Panc1 (cell line): ENCODE measurements at regions not wholly inside any gene's neighbourhood (a gene's known extent, or its start where the extent isn't known, plus 50 kb on each side); places are given as distances from the start of the nearest gene placed in this dataset.

ENCODE experiments used
- ATAC-seq: fragments of 200-7000 bp; cut with Tn5 transposase; 2 replicates; pipeline ENCODE4 v1.9.1; 2020; ENCODE audit warnings: mild to moderate bottlenecking, moderate library complexity
- BruUV-seq: library from RNA; stranded (reverse); fragments of 400-500 nt; replicated peaks from 2 replicates; lab custom pipeline; 2021; lab: Mats Ljungman, UMichigan
- CTCF ChIA-PET: fragments of 300-600 bp; sonication (Branson Sonifier 250); formaldehyde crosslinking; loops from one replicate; lab custom pipeline; 2022; ENCODE audit warnings: antibody characterized with exemption; lab: Charles Lee
- POLR2A ChIA-PET: fragments of 300-600 bp; sonication (Branson Sonifier 250); formaldehyde crosslinking; loops from one replicate; lab custom pipeline; 2022; ENCODE audit warnings: antibody characterized with exemption; lab: Charles Lee
- DNase-seq: peaks from one replicate; pipeline ENCODE4 v3.0.0-alpha.2; 2010; ENCODE audit warnings: low read depth, low spot score
- H3K27ac ChIP-seq: 2 replicates; pipeline ENCODE4 v1.5.1; 2011; ENCODE audit warnings: mild to moderate bottlenecking, low read length, inconsistent platforms
- H3K27me3 ChIP-seq: fragments of 200-500 bp; sonication (Bioruptor generic); 2 replicates; pipeline ENCODE4 v1.6.0; 2014; ENCODE audit warnings: low read length, inconsistent platforms; ENCODE audit not compliant: control insufficient read depth, insufficient read depth
- H3K36me3 ChIP-seq: fragments of 200-500 bp; sonication (Bioruptor generic); 2 replicates; pipeline ENCODE4 v1.5.1; 2014; ENCODE audit warnings: inconsistent platforms, mild to moderate bottlenecking, low read length, moderate library complexity; ENCODE audit not compliant: control insufficient read depth, insufficient read depth
- H3K4me1 ChIP-seq: 2 replicates; pipeline ENCODE4 v1.5.1; 2011; ENCODE audit warnings: inconsistent platforms, mild to moderate bottlenecking, low read length, moderate library complexity; ENCODE audit not compliant: control insufficient read depth, insufficient read depth
- H3K4me3 ChIP-seq, 2 experiments: 2 replicates each; pipeline ENCODE4 v1.5.1; 2011 to 2012; ENCODE audit warnings: low read depth in 2 of 2, low read length in 2 of 2, mild to moderate bottlenecking in 2 of 2, inconsistent platforms in 1 of 2, moderate library complexity in 1 of 2
- H3K9me3 ChIP-seq: fragments of 200-500 bp; sonication (Bioruptor generic); 2 replicates; pipeline ENCODE4 v1.5.1; 2014; ENCODE audit warnings: low read depth, mild to moderate bottlenecking, inconsistent platforms, low read length, moderate library complexity; ENCODE audit not compliant: control insufficient read depth, insufficient read depth
- POLR2AphosphoS5 ChIP-seq: IDR thresholded peaks from 2 replicates; pipeline ENCODE4 v1.6.1; 2012; ENCODE audit warnings: mild to moderate bottlenecking, low read depth, low read length, moderate library complexity
- SIN3A ChIP-seq: IDR thresholded peaks from 2 replicates; pipeline ENCODE4 v1.6.1; 2012; ENCODE audit warnings: low read depth, mild to moderate bottlenecking, low read length, moderate library complexity, borderline replicate concordance; ENCODE audit not compliant: insufficient read depth
- TCF7L2 ChIP-seq: IDR thresholded peaks from 2 replicates; pipeline ENCODE4 v1.6.1; 2011; ENCODE audit warnings: mild to moderate bottlenecking, low read depth, low read length, inconsistent platforms
- in situ Hi-C: cut with HindIII; loops from 2 replicates; pipeline ENCODE4 v1.10.0; 2016; ENCODE audit warnings: low sequenced_read_pairs, low pct_unique_long_range_greater_than_20kb
- intact Hi-C: fragments of 100-400 bp; cut with micrococcal nuclease; formaldehyde crosslinking; loops from one replicate; pipeline ENCODE4 v1.10.0; 2022; ENCODE audit not compliant: unreplicated experiment
- TF ChIP-seq, protein P1 (sequence below), 2 experiments: IDR thresholded peaks; 2 replicates each; pipeline ENCODE4 v1.6.1; 2011 to 2012; ENCODE audit warnings: low read depth in 2 of 2, control low read depth in 1 of 2, low read length in 1 of 2, mild to moderate bottlenecking in 1 of 2, moderate library complexity in 1 of 2; ENCODE audit not compliant: insufficient read depth in 1 of 2
- TF ChIP-seq, protein P2 (sequence below): fragments of 450-650 bp; IDR thresholded peaks from 2 replicates; pipeline ENCODE4 v1.5.1; 2017; ENCODE audit warnings: mild to moderate bottlenecking

- Histone ChIP-seq H3K36me3 (no peaks in the 10 kb centered on the region), H3K4me3 (no peak overlapping the region), H3K4me1 (no peaks in the 10 kb centered on the region), H3K9me3 (no peaks in the 10 kb centered on the region), H3K27ac (no peak overlapping the region), H3K27me3 (no peaks in the 10 kb centered on the region)
- no TSS peak for BruUV-seq
- CTCF ChIA-PET, result interaction anchor here (0.6 kb wide), 1 partner anchor 250 kb away, joined by 4 read pairs; no protein-coding TSS in a partner anchor
- in situ Hi-C loops, result no loop called here
- POLR2A ChIA-PET, result no interaction called here
- no peak for DNase-seq
- intact Hi-C loops, result no loop called here
- TF ChIP-seq POLR2AphosphoS5 (no peak), TCF7L2 (no peak), SIN3A (no peak)
- TF ChIP-seq, protein P1, sequence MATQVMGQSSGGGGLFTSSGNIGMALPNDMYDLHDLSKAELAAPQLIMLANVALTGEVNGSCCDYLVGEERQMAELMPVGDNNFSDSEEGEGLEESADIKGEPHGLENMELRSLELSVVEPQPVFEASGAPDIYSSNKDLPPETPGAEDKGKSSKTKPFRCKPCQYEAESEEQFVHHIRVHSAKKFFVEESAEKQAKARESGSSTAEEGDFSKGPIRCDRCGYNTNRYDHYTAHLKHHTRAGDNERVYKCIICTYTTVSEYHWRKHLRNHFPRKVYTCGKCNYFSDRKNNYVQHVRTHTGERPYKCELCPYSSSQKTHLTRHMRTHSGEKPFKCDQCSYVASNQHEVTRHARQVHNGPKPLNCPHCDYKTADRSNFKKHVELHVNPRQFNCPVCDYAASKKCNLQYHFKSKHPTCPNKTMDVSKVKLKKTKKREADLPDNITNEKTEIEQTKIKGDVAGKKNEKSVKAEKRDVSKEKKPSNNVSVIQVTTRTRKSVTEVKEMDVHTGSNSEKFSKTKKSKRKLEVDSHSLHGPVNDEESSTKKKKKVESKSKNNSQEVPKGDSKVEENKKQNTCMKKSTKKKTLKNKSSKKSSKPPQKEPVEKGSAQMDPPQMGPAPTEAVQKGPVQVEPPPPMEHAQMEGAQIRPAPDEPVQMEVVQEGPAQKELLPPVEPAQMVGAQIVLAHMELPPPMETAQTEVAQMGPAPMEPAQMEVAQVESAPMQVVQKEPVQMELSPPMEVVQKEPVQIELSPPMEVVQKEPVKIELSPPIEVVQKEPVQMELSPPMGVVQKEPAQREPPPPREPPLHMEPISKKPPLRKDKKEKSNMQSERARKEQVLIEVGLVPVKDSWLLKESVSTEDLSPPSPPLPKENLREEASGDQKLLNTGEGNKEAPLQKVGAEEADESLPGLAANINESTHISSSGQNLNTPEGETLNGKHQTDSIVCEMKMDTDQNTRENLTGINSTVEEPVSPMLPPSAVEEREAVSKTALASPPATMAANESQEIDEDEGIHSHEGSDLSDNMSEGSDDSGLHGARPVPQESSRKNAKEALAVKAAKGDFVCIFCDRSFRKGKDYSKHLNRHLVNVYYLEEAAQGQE (IDR thresholded peaks at IDR 0.05; ENCODE audit: insufficient read depth in 1 of 2, low read depth in 2 of 2, low read length in 1 of 2), result no peak
- TF ChIP-seq, protein P2, sequence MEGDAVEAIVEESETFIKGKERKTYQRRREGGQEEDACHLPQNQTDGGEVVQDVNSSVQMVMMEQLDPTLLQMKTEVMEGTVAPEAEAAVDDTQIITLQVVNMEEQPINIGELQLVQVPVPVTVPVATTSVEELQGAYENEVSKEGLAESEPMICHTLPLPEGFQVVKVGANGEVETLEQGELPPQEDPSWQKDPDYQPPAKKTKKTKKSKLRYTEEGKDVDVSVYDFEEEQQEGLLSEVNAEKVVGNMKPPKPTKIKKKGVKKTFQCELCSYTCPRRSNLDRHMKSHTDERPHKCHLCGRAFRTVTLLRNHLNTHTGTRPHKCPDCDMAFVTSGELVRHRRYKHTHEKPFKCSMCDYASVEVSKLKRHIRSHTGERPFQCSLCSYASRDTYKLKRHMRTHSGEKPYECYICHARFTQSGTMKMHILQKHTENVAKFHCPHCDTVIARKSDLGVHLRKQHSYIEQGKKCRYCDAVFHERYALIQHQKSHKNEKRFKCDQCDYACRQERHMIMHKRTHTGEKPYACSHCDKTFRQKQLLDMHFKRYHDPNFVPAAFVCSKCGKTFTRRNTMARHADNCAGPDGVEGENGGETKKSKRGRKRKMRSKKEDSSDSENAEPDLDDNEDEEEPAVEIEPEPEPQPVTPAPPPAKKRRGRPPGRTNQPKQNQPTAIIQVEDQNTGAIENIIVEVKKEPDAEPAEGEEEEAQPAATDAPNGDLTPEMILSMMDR, result no peak
- ATAC-seq, result no peak
Observed at GRCh38 chr4:112859456-112860184, 189.8 kb upstream of the ANK2 start.

DNA sequence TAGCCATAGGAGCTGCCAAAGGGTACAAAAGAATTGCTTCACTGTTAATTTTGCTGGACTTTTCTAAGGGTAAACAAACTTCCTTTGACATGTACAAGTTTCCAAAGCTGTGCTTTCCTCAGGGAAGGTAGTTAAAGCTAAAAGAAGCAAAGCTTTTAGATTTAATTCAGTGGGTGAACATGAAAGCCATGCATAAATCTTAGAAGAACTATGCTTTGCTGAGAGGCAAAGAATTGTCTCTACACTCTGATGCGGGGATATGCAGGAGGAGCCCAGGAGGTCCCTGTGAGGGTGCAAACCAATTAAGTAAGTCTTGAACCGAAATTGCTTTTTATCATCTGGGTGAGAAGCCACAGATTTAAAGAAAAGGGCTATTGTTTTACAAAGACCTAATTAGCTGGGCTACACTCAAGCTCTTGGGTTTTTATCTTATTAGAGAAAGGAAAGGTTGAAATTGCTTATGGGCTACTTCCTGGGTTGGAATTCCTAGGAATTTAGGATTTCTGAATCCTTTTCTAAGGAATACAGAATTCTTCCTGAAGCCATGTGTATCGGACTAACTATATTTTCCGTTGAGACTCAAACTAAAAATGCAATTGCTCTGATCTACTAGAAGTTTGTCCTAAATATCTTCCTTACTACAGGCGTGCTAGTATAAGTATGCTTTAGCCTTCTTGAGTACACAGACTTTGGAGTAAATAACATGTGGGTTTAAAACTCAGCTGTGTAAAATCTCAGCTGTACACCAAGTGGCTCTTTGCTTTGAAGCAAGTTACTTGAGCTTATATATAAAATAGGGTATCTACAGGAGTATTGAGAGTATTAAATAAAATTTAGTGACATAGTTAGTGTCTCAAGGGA lies 188.4 kb upstream of the ANK2 start:
- ChIA-PET CTCF (no interaction called here), POLR2A (no interaction called here)
- in situ Hi-C loops (no loop called here), intact Hi-C loops (no loop called here)
- H3K36me3 ChIP-seq, result no peaks in the 10 kb centered on the region
- H3K4me3 ChIP-seq, result no peak overlapping the region
- no TSS peak for BruUV-seq
- H3K4me1 ChIP-seq, result no peaks in the 10 kb centered on the region
- no peaks in the 10 kb centered on the region for H3K27me3 ChIP-seq
- no peak for DNase-seq
- no peaks in the 10 kb centered on the region for H3K9me3 ChIP-seq
- H3K27ac ChIP-seq, result no peak overlapping the region
- ATAC-seq, result no peak
- TF ChIP-seq POLR2AphosphoS5 (no peak), SIN3A (no peak)
- TF ChIP-seq, protein P1 (IDR thresholded peaks at IDR 0.05; ENCODE audit: insufficient read depth in 1 of 2, low read depth in 2 of 2, low read length in 1 of 2), result no peak
- TF ChIP-seq, protein P2, result no peak
